ENCODE measurements at regions not wholly inside any gene's neighbourhood (a gene's known extent, or its start where the extent isn't known, plus 50 kb on each side); places are given as distances from the start of the nearest gene placed in this dataset.

GRCh38 chr12:94743174-94743573 lies 92.8 kb upstream of the TMCC3 start:
- peaks cover 29% of the 10 kb centered on the region for H3K27me3 ChIP-seq (ENCODE audit: control insufficient read depth, insufficient read depth, low read length)
- ATAC-seq (no peak), DNase-seq (ENCODE audit: low read depth, low spot score) (no peak)
- H3K36me3 ChIP-seq (ENCODE audit: control insufficient read depth, insufficient read depth, low read length), result no peaks in the 10 kb centered on the region
- ChIA-PET CTCF (interaction anchor here (0.6 kb wide), 1 partner anchor 755 kb away, joined by 3 read pairs; no protein-coding TSS in a partner anchor), POLR2A (no interaction called here)
- H3K27ac ChIP-seq (ENCODE audit: low read length), result no peak overlapping the region
- intact Hi-C loops (cut with micrococcal nuclease; ENCODE audit: unreplicated experiment), result no loop called here
- TF ChIP-seq SIN3A (IDR thresholded peaks at IDR 0.05; ENCODE audit: borderline replicate concordance, insufficient read depth, low read depth, low read length) (no peak), POLR2AphosphoS5 (IDR thresholded peaks at IDR 0.05; ENCODE audit: low read depth, low read length) (no peak), CTCF (IDR thresholded peaks at IDR 0.05) (no peak), REST (IDR thresholded peaks at IDR 0.05; ENCODE audit: insufficient read depth in 1 of 2, low read depth in 2 of 2, low read length in 1 of 2) (no peak), TCF7L2 (IDR thresholded peaks at IDR 0.05; ENCODE audit: low read depth, low read length) (no peak)
- in situ Hi-C loops (cut with HindIII; ENCODE audit: low pct_unique_long_range_greater_than_20kb, low sequenced_read_pairs), result no loop called here
- no peaks in the 10 kb centered on the region for H3K9me3 ChIP-seq (ENCODE audit: control insufficient read depth, insufficient read depth, low read depth, low read length)
- no peaks in the 10 kb centered on the region for H3K4me1 ChIP-seq (ENCODE audit: control insufficient read depth, insufficient read depth, low read length)
- BruUV-seq (replicated peaks), result no TSS peak
- no peak overlapping the region for H3K4me3 ChIP-seq (ENCODE audit: low read depth in 2 of 2, low read length in 2 of 2)

GRCh38 chr12:94740601-94741362 lies 90.4 kb upstream of the TMCC3 start:
- intact Hi-C loops (cut with micrococcal nuclease; ENCODE audit: unreplicated experiment), result no loop called here

More at GRCh38 chr12:94740601-94741362, 90.4 kb upstream of the TMCC3 start:
- Histone ChIP-seq H3K27ac (ENCODE audit: low read length) (no peak overlapping the region), H3K36me3 (ENCODE audit: control insufficient read depth, insufficient read depth, low read length) (no peaks in the 10 kb centered on the region), H3K27me3 (ENCODE audit: control insufficient read depth, insufficient read depth, low read length) (peaks cover 28% of the 10 kb centered on the region), H3K9me3 (ENCODE audit: control insufficient read depth, insufficient read depth, low read depth, low read length) (no peaks in the 10 kb centered on the region), H3K4me1 (ENCODE audit: control insufficient read depth, insufficient read depth, low read length) (no peaks in the 10 kb centered on the region), H3K4me3 (ENCODE audit: low read depth in 2 of 2, low read length in 2 of 2) (no peak overlapping the region)
- no peak for ATAC-seq
- ChIA-PET CTCF (no interaction called here), POLR2A (no interaction called here)
- no TSS peak for BruUV-seq (replicated peaks)
- TF ChIP-seq CTCF (IDR thresholded peaks at IDR 0.05), result no peak
- TF ChIP-seq TCF7L2 (IDR thresholded peaks at IDR 0.05; ENCODE audit: low read depth, low read length), result no peak
- no peak for TF ChIP-seq REST (IDR thresholded peaks at IDR 0.05; ENCODE audit: insufficient read depth in 1 of 2, low read depth in 2 of 2, low read length in 1 of 2)
- TF ChIP-seq POLR2AphosphoS5 (IDR thresholded peaks at IDR 0.05; ENCODE audit: low read depth, low read length), result no peak
- TF ChIP-seq SIN3A (IDR thresholded peaks at IDR 0.05; ENCODE audit: borderline replicate concordance, insufficient read depth, low read depth, low read length), result no peak
- in situ Hi-C loops (cut with HindIII; ENCODE audit: low pct_unique_long_range_greater_than_20kb, low sequenced_read_pairs), result no loop called here
- no peak for DNase-seq (ENCODE audit: low read depth, low spot score)

All from Panc1 (cell line).